ENCODE measurements at regions not wholly inside any gene's neighbourhood (a gene's known extent, or its start where the extent isn't known, plus 50 kb on each side); places are given as distances from the start of the nearest gene placed in this dataset.

DNA sequence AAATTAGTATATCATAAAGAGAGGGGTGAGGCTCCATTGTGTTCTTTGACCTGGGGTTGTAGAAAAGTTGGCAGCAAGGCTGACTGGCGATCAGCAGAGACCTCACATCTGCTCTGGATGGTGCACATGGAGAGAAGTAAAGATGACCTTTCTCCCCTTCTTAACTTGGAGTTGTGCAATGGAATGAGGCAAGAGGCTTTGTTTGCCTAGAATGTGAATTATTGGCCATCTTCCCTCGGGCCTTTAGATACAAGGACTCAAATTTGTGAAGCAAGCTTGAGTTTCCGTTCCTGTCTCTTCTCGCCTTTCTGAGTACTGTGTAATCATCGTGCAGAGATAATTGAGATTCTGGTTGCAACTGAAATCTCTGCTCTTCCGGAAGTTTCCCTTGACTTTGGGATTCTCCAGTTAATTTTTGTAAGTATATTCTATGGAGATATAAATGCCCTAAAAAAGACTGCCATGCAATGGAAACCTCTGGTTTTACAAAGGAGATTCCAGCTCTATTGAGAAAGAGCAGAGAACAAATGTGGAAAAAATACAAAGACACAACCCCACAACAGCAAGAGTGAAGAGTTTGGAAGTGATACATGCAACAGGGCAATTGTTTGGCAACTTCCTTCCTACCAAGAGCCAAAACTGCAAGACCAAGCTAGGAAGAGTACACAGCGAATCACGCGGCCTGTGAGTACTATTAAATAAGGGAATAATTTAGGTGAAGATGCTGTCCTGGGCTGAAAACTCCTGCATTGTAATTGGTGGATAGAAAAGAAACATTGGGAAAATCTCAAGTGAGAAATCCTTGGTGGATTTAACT lies 542.3 kb upstream of the NRP1 start:
- TF ChIP-seq CTCF (IDR thresholded peaks at IDR 0.05), result no peak
- TF ChIP-seq POLR2A (IDR thresholded peaks at IDR 0.05), result no peak
- TF ChIP-seq POLR2AphosphoS5 (IDR thresholded peaks at IDR 0.05), result no peak
- TF ChIP-seq EP300 (IDR thresholded peaks at IDR 0.05), result no peak

Measured in stomach (tissue), 4 donors.